ENCODE measurements at regions not wholly inside any gene's neighbourhood (a gene's known extent, or its start where the extent isn't known, plus 50 kb on each side); places are given as distances from the start of the nearest gene placed in this dataset.

DNA sequence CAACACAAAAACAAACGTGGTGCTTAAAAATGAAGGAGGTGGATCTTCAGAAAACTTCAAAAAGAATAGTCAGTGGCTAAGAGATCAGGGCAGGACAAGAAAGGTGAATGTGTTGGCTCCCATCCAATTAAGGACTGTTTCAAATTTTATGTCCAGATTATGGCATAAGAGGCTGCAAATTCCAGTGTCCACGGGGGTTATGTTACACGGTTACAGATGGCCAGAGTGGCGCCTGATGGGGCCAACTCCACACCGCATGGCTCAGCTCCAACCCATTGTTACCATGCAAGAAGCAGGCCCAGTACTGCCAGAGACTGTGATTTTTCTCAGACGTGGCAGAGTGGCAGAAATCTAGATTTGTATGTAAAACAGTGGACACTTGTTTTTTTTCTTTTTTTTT lies 168.4 kb upstream of the TENM3 start:
- H3K4me3 ChIP-seq: no peak overlapping the region
- H3K9me3 ChIP-seq: no peaks in the 10 kb centered on the region
- no peaks in the 10 kb centered on the region for H3K27me3 ChIP-seq
- H3K27ac ChIP-seq: no peak overlapping the region
- H3K36me3 ChIP-seq: no peaks in the 10 kb centered on the region
- no peaks in the 10 kb centered on the region for H3K4me1 ChIP-seq
- TF ChIP-seq CTCF (IDR thresholded peaks at IDR 0.05) (no peak), POLR2AphosphoS5 (IDR thresholded peaks at IDR 0.05) (no peak), EP300 (IDR thresholded peaks at IDR 0.05) (no peak), POLR2A (IDR thresholded peaks at IDR 0.05) (no peak)
- WGBS: 58% methylated on average over 6 of the region's 6 CpGs
- no peak for DNase-seq (ENCODE audit: low spot score in 2 of 2)

DNA sequence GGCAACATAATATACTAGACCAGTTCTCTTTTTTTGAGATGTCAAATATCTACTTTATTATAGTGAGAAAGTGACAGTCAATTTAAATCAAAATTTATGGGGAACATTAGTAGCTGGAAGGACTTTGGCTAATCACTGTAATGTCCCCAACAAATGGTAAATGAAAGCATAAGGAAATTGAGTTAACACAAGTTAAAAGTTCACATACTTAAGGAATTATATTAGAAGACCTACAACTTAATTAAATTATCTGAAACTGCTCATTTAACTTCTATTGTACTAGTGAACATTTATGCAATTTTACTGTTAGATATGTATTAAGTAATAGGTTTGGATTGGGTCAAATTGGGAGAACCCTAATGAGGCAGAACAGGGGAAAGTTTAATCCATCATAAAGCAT lies 160.3 kb upstream of the TENM3 start:
- H3K9me3 ChIP-seq: no peaks in the 10 kb centered on the region
- no peak for TF ChIP-seq POLR2AphosphoS5 (IDR thresholded peaks at IDR 0.05)
- no peak for TF ChIP-seq POLR2A (IDR thresholded peaks at IDR 0.05)
- no peak for TF ChIP-seq CTCF (IDR thresholded peaks at IDR 0.05)
- TF ChIP-seq EP300 (IDR thresholded peaks at IDR 0.05): no peak
- no peaks in the 10 kb centered on the region for H3K27me3 ChIP-seq
- no peaks in the 10 kb centered on the region for H3K4me1 ChIP-seq
- DNase-seq (ENCODE audit: low spot score in 2 of 2): no peak
- no peak overlapping the region for H3K27ac ChIP-seq
- H3K36me3 ChIP-seq: no peaks in the 10 kb centered on the region
- H3K4me3 ChIP-seq: no peak overlapping the region

- H3K36me3 ChIP-seq: no peaks in the 10 kb centered on the region
- H3K4me1 ChIP-seq: no peaks in the 10 kb centered on the region
- no peak overlapping the region for H3K4me3 ChIP-seq
- no peaks in the 10 kb centered on the region for H3K9me3 ChIP-seq
- WGBS: 82% methylated on average over 8 of the region's 8 CpGs
- no peak for TF ChIP-seq EP300 (IDR thresholded peaks at IDR 0.05)
- no peak for TF ChIP-seq POLR2AphosphoS5 (IDR thresholded peaks at IDR 0.05)
- TF ChIP-seq CTCF (IDR thresholded peaks at IDR 0.05): no peak
- no peak for TF ChIP-seq POLR2A (IDR thresholded peaks at IDR 0.05)
- H3K27me3 ChIP-seq: no peaks in the 10 kb centered on the region
- H3K27ac ChIP-seq: no peak overlapping the region
- no peak for DNase-seq (ENCODE audit: low spot score in 2 of 2)
These were observed 159.4 kb upstream of the TENM3 start for GRCh38 chr4:182083671-182084410.

GRCh38 chr4:182085051-182085480 lies 158.1 kb upstream of the TENM3 start:
- no peaks in the 10 kb centered on the region for H3K36me3 ChIP-seq
- 48% methylated on average over 4 of the region's 4 CpGs for WGBS
- H3K9me3 ChIP-seq: no peaks in the 10 kb centered on the region
- no peak for DNase-seq (ENCODE audit: low spot score in 2 of 2)
- no peaks in the 10 kb centered on the region for H3K4me1 ChIP-seq
- no peaks in the 10 kb centered on the region for H3K27me3 ChIP-seq
- TF ChIP-seq EP300 (IDR thresholded peaks at IDR 0.05): no peak
- TF ChIP-seq POLR2A (IDR thresholded peaks at IDR 0.05): no peak
- no peak for TF ChIP-seq POLR2AphosphoS5 (IDR thresholded peaks at IDR 0.05)
- no peak for TF ChIP-seq CTCF (IDR thresholded peaks at IDR 0.05)
- H3K4me3 ChIP-seq: no peak overlapping the region
- H3K27ac ChIP-seq: no peak overlapping the region

- Histone ChIP-seq H3K27ac (no peak overlapping the region), H3K9me3 (no peaks in the 10 kb centered on the region), H3K27me3 (no peaks in the 10 kb centered on the region), H3K4me3 (no peak overlapping the region), H3K4me1 (no peaks in the 10 kb centered on the region), H3K36me3 (no peaks in the 10 kb centered on the region)
- no peak for TF ChIP-seq CTCF (IDR thresholded peaks at IDR 0.05)
- no peak for TF ChIP-seq EP300 (IDR thresholded peaks at IDR 0.05)
- TF ChIP-seq POLR2AphosphoS5 (IDR thresholded peaks at IDR 0.05): no peak
- TF ChIP-seq POLR2A (IDR thresholded peaks at IDR 0.05): no peak
- no peak for DNase-seq (ENCODE audit: low spot score in 2 of 2)
- WGBS: 92% methylated on average over 2 of the region's 2 CpGs
These were observed 153.9 kb upstream of the TENM3 start for GRCh38 chr4:182089326-182089725.
